HCT116 (cell line): ENCODE measurements at regions not wholly inside any gene's neighbourhood (a gene's known extent, or its start where the extent isn't known, plus 50 kb on each side); places are given as distances from the start of the nearest gene placed in this dataset.

Source experiments
- ATAC-seq: fragments of 200-7000 bp; cut with Tn5 transposase; 2 replicates; pipeline ENCODE4 v1.9.1; 2020; ENCODE audit warnings: mild to moderate bottlenecking, moderate library complexity
- BruUV-seq: library from RNA; stranded (reverse); fragments of 400-500 nt; replicated peaks from 2 replicates; lab custom pipeline; 2021; lab: Mats Ljungman, UMichigan
- CTCF ChIA-PET: fragments of 300-600 bp; sonication (Branson Sonifier 250); formaldehyde crosslinking; loops from one replicate; lab custom pipeline; 2021; ENCODE audit warnings: antibody characterized with exemption; lab: Charles Lee
- POLR2A ChIA-PET: fragments of 300-600, 350-600 bp; sonication (Branson Sonifier 250); formaldehyde crosslinking; loops from one replicate; lab custom pipeline; 2021; ENCODE audit warnings: antibody characterized with exemption; lab: Charles Lee
- RAD21 ChIA-PET, 2 experiments: fragments of 300-600 bp; sonication (Branson Sonifier 250); formaldehyde crosslinking; loops; one replicate each; lab custom pipeline; 2023; ENCODE audit warnings: low total read pairs in 2 of 2; ENCODE audit not compliant: uncharacterized antibody in 2 of 2, unreplicated experiment in 2 of 2, low non-redundant PET in 1 of 2; lab: Charles Lee
- DNase-seq: peaks from one replicate; pipeline ENCODE4 v3.0.0-alpha.2; 2010; ENCODE audit warnings: low read depth, low spot score
- H2AFZ ChIP-seq: fragments of 200-600 bp; shearing (Covaris generic), sonication (generic); 2 replicates; pipeline ENCODE4 v1.6.1; 2017; ENCODE audit warnings: low read depth, mixed run types, mixed read lengths, antibody characterized with exemption, low read length; ENCODE audit not compliant: poor library complexity, severe bottlenecking
- H3K27ac ChIP-seq: 2 replicates; pipeline ENCODE4 v1.5.1; 2012; ENCODE audit warnings: low read depth, low read length
- H3K27me3 ChIP-seq: fragments of 200-600 bp; sonication (generic); 2 replicates; pipeline ENCODE4 v1.6.1; 2016; ENCODE audit warnings: mixed run types, low read length, mixed read lengths; ENCODE audit not compliant: insufficient read depth
- H3K36me3 ChIP-seq, 2 experiments: fragments of 200-500 bp in 1 of 2; fragments of 200-600 bp in 1 of 2; sonication (Bioruptor generic) in 1 of 2; sonication (generic) in 1 of 2; 2 replicates each; pipeline versions ENCODE4 v1.5.1 to v1.6.1; 2014 to 2016; ENCODE audit warnings: low read length in 2 of 2, inconsistent platforms in 1 of 2, mixed read lengths in 1 of 2, mixed run types in 1 of 2; ENCODE audit not compliant: insufficient read depth in 2 of 2, control insufficient read depth in 1 of 2
- H3K4me1 ChIP-seq, 2 experiments: fragments of 200-600 bp in 1 of 2; sonication (generic) in 1 of 2; 2 replicates each; pipeline versions ENCODE4 v1.5.1 to v1.6.1; 2012 to 2017; ENCODE audit warnings: low read length in 2 of 2, inconsistent platforms in 1 of 2, mild to moderate bottlenecking in 1 of 2, mixed read lengths in 1 of 2, mixed run types in 1 of 2, moderate library complexity in 1 of 2; ENCODE audit not compliant: insufficient read depth in 2 of 2, control insufficient read depth in 1 of 2
- H3K4me2 ChIP-seq: fragments of 200-600 bp; sonication (generic); 2 replicates; pipeline ENCODE4 v1.6.1; 2017; ENCODE audit warnings: mixed run types, low read length, mixed read lengths
- H3K4me3 ChIP-seq, 2 experiments: fragments of 200-600 bp in 1 of 2; sonication (generic) in 1 of 2; replicated peaks in 1 of 2; 2 replicates each; pipeline ENCODE4 v1.5.1; 2011 to 2016; ENCODE audit warnings: low read length in 2 of 2, control low read depth in 1 of 2, low read depth in 1 of 2, mild to moderate bottlenecking in 1 of 2, mixed read lengths in 1 of 2, mixed run types in 1 of 2
- H3K79me2 ChIP-seq: fragments of 200-600 bp; sonication (generic); 2 replicates; pipeline ENCODE4 v1.6.1; 2017; ENCODE audit warnings: mild to moderate bottlenecking, mixed run types, low read length, moderate library complexity, mixed read lengths; ENCODE audit not compliant: insufficient read depth
- H3K9ac ChIP-seq: fragments of 200-600 bp; sonication (generic); 2 replicates; pipeline ENCODE4 v1.6.1; 2016; ENCODE audit warnings: low read length, mixed read lengths
- H3K9me2 ChIP-seq: fragments of 200-600 bp; sonication (generic), shearing (Covaris generic); 2 replicates; pipeline ENCODE4 v1.6.1; 2017; ENCODE audit warnings: mixed run types, mild to moderate bottlenecking, moderate library complexity; ENCODE audit not compliant: insufficient read depth
- H3K9me3 ChIP-seq, 2 experiments: fragments of 200-500 bp in 1 of 2; fragments of 200-600 bp in 1 of 2; sonication (Bioruptor generic) in 1 of 2; sonication (generic) in 1 of 2; 2 replicates each; pipeline ENCODE4 v1.6.1; 2014 to 2017; ENCODE audit warnings: low read length in 2 of 2, mixed read lengths in 2 of 2, inconsistent platforms in 1 of 2, low read depth in 1 of 2, mild to moderate bottlenecking in 1 of 2, mixed run types in 1 of 2, moderate library complexity in 1 of 2; ENCODE audit not compliant: control insufficient read depth in 1 of 2, insufficient read depth in 1 of 2
- H4K20me1 ChIP-seq: fragments of 200-600 bp; sonication (generic), shearing (Covaris generic); 2 replicates; pipeline ENCODE4 v1.6.1; 2017; ENCODE audit warnings: mixed run types, mild to moderate bottlenecking, moderate library complexity; ENCODE audit not compliant: insufficient read depth
- CEBPB ChIP-seq: IDR thresholded peaks from 2 replicates; pipeline ENCODE4 v1.6.1; 2012; ENCODE audit warnings: low read depth
- EGR1 ChIP-seq: IDR thresholded peaks from 2 replicates; pipeline ENCODE4 v1.6.1; 2012; ENCODE audit warnings: low read depth
- FOSL1 ChIP-seq: IDR thresholded peaks from 2 replicates; pipeline ENCODE4 v1.6.1; 2012; ENCODE audit warnings: low read depth
- JUND ChIP-seq: IDR thresholded peaks from 2 replicates; pipeline ENCODE4 v1.6.1; 2012
- RAD21 ChIP-seq: IDR thresholded peaks from 2 replicates; pipeline ENCODE4 v1.6.1; 2012; ENCODE audit warnings: low read depth, mild to moderate bottlenecking
- REST ChIP-seq: IDR thresholded peaks from 2 replicates; pipeline ENCODE4 v1.6.1; 2012; ENCODE audit warnings: low read depth
- ZBTB33 ChIP-seq: IDR thresholded peaks from 2 replicates; pipeline ENCODE4 v1.6.1; 2011; ENCODE audit warnings: mild to moderate bottlenecking, low read length, moderate library complexity; ENCODE audit not compliant: insufficient replicate concordance; ENCODE audit errors: extremely low read depth
- intact Hi-C: fragments of 100-400 bp; cut with micrococcal nuclease; formaldehyde crosslinking; loops from 2 replicates; pipeline ENCODE4 v1.10.0; 2022

GRCh38 chr20:54837226-54837625 is 361.8 kb downstream of the DOK5 start:
- H4K20me1 ChIP-seq = no peaks in the 10 kb centered on the region
- no peaks in the 10 kb centered on the region for H3K36me3 ChIP-seq
- POLR2A ChIA-PET = no interaction called here
- CTCF ChIA-PET = no interaction called here
- RAD21 ChIA-PET = no interaction called here
- peaks cover 0 to 4% of the 10 kb centered on the region in 2 experiments; a peak in 2 of 4 replicates for H3K9me3 ChIP-seq
- no peak overlapping the region for H3K27ac ChIP-seq
- H3K4me2 ChIP-seq = no peak overlapping the region
- no peaks in the 10 kb centered on the region for H3K9me2 ChIP-seq
- H3K79me2 ChIP-seq = no peaks in the 10 kb centered on the region
- ATAC-seq (no peak), DNase-seq (no peak)
- no peak overlapping the region for H2AFZ ChIP-seq
- no peak for TF ChIP-seq CEBPB
- no peak for TF ChIP-seq RAD21
- no peak for TF ChIP-seq JUND
- no peak for TF ChIP-seq ZBTB33
- TF ChIP-seq FOSL1 = no peak
- BruUV-seq = no TSS peak
- no peak overlapping the region for H3K9ac ChIP-seq
- intact Hi-C loops = no loop called here
- H3K4me3 ChIP-seq = no peak overlapping the region
- no peaks in the 10 kb centered on the region for H3K27me3 ChIP-seq
- H3K4me1 ChIP-seq = no peaks in the 10 kb centered on the region

- no peak overlapping the region for H2AFZ ChIP-seq
These were observed 347.0 kb downstream of the DOK5 start for GRCh38 chr20:54822386-54822785.

More at GRCh38 chr20:54822386-54822785, 347.0 kb downstream of the DOK5 start:
- no peaks in the 10 kb centered on the region for H4K20me1 ChIP-seq
- DNase-seq = no peak
- no peaks in the 10 kb centered on the region for H3K4me1 ChIP-seq
- H3K9ac ChIP-seq = no peak overlapping the region
- TF ChIP-seq REST (no peak), EGR1 (no peak)
- TF ChIP-seq, all 23 proteins: peak for 0
- BruUV-seq = no TSS peak
- ChIA-PET RAD21 (no interaction called here), POLR2A (no interaction called here), CTCF (no interaction called here)
- Histone ChIP-seq H3K4me2 (no peak overlapping the region), H3K79me2 (no peaks in the 10 kb centered on the region), H3K27ac (no peak overlapping the region), H3K9me2 (no peaks in the 10 kb centered on the region), H3K9me3 (peaks cover 0 to 8% of the 10 kb centered on the region in 2 experiments; a peak in 2 of 4 replicates), H3K27me3 (no peaks in the 10 kb centered on the region), H3K36me3 (no peaks in the 10 kb centered on the region), H3K4me3 (no peak overlapping the region)
- ATAC-seq = no peak
- intact Hi-C loops = no loop called here
